ENCODE measurements at regions not wholly inside any gene's neighbourhood (a gene's known extent, or its start where the extent isn't known, plus 50 kb on each side); places are given as distances from the start of the nearest gene placed in this dataset.

DNA sequence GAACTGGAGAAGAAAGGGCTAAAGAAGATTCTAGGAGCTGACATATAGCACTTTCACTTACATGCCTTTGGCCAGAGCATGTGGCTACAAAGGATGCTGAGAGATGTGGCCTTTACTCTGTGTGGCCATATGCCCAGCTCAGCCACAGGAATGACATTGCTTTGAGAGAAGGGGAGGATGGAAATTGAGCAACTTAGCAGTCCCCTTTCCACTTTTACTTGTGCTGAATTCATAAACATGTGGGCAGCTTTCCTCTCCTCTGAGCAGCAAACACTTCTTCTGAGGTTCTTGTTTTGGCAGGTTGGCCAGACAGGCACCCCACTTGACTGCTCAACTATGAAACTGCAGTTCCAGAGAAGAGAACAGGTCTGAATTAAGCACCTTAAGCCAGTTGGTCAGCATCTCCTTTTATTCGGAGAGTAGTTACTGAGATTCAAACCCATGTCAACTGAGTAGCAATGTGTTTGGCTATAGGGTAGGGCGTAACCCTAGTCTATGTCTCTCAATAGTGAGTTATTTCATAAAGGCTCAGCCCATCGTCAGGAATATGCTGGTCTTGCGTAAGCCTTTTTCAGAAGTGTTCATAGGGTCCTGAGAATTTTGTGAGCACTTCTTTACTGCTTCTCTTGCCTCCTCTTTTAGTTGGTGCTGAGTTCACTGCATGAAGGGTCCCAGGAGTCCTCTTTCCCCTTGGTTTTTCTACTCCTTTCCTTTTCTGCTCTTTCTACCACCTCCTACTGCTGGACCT is 134.5 kb downstream of the PALM2AKAP2 start:
- no peak for TF ChIP-seq POLR2A (IDR thresholded peaks at IDR 0.05)
- TF ChIP-seq POLR2AphosphoS5 (IDR thresholded peaks at IDR 0.05) = no peak
- TF ChIP-seq CTCF (IDR thresholded peaks at IDR 0.05) = no peak
